Embryonic facial prominence (tissue), 1 donor: ENCODE measurements at regions not wholly inside any gene's neighbourhood (a gene's known extent, or its start where the extent isn't known, plus 50 kb on each side); places are given as distances from the start of the nearest gene placed in this dataset.

Experiments
- DNase-seq: peaks from one replicate; pipeline ENCODE4 v3.0.0-alpha.2; 2016; ENCODE audit errors: extremely low spot score

GRCh38 chr3:68306571-68306970 is 625.8 kb downstream of the TAFA4 start:
- DNase-seq: no peak

- no peak for DNase-seq
Measured at GRCh38 chr3:68295457-68295856, 636.9 kb downstream of the TAFA4 start.

- DNase-seq: no peak
Measured at GRCh38 chr3:68290333-68290732, 635.9 kb upstream of the SUCLG2 start.

GRCh38 chr3:68288085-68288484 is 633.7 kb upstream of the SUCLG2 start:
- DNase-seq: no peak

DNA sequence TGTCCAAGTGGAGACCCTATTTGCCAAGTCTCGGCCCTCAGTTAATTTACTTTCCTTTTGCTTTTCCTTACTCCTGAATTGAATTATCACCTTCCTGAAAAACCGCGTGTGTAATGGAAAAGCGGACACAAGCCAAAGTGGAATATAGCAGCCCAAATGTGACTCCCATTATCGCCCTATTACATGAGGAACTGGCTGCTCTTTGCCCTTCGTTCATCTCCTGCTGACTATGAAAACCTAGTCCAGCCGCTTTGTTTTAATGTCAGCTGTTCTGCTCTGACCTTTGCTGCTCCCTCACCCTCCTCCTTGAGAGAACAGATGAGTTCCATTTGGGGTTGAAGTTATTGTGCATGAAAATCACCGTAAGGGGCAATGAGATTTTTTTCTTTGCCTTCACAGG is 632.7 kb upstream of the SUCLG2 start:
- DNase-seq: no peak

GRCh38 chr3:68274286-68274685 is 619.9 kb upstream of the SUCLG2 start:
- DNase-seq: no peak

DNA sequence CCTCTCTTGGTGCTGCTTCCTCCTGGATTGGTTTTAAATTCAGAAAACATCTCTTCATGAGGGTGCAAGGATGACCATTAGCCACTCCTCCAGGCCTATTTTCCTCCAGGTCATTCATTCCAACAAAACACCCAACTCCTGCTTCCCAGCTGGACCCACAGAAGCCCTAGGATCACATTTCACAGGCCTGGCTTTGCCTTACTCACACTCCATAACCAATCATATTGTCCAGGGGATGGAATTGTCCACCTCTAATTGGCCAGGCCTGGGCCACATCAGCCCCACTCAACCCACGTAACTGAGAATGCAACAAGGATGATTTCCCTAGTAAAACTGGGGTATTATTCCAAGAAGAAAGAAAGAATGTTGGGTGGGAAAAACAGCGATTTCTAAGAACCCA is 616.7 kb upstream of the SUCLG2 start:
- DNase-seq: no peak

DNA sequence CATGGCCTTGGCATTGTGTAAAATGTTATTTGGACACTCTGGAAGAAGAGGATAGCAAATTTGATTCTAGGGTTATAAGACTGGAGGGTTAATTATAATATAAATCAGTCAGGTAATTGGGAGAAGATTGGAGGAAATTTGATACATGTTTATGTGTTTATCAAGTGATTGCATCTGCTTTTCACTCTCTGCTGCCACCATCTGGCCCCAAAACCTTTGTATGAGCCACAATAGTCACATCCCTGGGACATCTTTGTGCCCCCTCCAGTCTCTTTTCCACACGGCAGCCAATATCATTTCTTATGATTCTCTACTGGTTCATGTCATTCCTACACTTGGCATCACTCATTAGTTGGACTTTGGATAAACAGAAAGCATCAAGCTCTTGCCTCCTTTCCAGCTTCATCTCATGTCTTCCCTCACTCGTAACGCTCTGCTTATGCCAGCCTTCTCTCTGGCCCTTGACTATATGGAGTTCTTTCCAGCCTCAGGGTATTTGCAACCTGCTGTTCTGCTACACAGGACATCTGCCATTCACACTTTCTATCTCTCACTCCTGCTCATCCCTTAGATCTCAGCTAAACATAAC is 602.3 kb upstream of the SUCLG2 start:
- DNase-seq: no peak

DNA sequence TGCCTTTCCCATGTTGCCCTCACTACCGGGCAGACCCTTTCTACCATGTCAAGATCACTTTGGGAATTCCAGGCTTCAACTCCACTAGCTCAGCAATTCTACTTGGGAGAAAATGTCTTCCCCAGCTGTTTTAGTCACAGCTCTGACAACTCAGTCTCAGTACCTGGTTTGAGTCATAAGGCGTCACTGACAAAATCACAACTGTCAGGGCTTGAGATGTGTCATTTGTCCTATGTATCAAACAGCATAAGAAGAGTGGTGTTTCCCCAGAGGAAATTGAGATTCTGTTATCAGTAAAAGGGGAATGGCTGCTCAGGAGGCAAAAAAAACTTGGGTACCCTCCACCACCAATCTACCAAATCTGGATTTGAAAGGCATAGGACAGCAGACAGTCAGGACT is 594.9 kb upstream of the SUCLG2 start:
- DNase-seq: no peak

DNA sequence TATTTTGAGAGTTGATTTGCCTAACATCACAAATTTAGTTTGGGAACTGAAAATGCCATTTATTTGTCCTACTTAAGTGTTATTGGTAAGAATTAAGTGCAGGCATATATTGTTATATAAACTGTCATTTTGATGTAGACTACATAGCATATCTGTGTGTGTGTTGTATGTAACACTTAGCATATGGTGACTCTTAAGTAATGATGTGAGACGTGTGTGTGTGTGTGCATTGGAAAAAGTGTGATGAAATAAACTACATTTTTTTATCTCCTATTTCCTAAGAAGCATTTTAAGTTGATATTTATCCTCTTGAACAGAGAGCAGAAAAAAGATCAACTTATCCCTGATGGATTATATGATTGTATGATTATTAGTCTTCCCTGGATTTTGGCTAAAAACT is 588.2 kb upstream of the SUCLG2 start:
- no peak for DNase-seq

- DNase-seq: no peak
Measured at GRCh38 chr3:68239542-68239941, 585.1 kb upstream of the SUCLG2 start.

- no peak for DNase-seq
Measured at GRCh38 chr3:68234076-68234780, 579.8 kb upstream of the SUCLG2 start.

DNA sequence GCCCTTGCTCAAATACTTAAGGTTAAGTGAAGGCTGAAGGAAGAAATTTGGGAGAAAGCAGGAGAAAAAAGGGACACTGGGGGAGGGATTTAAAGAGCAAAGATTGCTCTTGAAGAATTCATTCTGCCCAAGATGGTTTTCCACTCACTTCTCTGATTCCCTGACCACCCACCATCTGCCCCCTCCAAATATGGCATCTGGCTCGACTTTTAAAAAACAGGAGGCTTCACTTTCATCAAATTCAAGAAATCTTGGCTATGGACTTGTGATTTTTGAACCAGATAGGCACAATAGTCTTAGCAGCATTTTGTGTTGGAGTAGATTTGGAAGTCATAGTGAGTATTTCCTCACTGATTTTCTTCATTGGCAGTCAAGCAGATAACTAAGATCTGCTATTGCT is 574.4 kb upstream of the SUCLG2 start:
- DNase-seq: no peak

GRCh38 chr3:68220832-68221231 is 566.4 kb upstream of the SUCLG2 start:
- DNase-seq: no peak

- no peak for DNase-seq
Measured at GRCh38 chr3:68211637-68212036, 557.2 kb upstream of the SUCLG2 start.

GRCh38 chr3:68210635-68211034 is 556.2 kb upstream of the SUCLG2 start:
- DNase-seq: no peak

GRCh38 chr3:68207327-68207726 is 552.9 kb upstream of the SUCLG2 start:
- DNase-seq: no peak

DNA sequence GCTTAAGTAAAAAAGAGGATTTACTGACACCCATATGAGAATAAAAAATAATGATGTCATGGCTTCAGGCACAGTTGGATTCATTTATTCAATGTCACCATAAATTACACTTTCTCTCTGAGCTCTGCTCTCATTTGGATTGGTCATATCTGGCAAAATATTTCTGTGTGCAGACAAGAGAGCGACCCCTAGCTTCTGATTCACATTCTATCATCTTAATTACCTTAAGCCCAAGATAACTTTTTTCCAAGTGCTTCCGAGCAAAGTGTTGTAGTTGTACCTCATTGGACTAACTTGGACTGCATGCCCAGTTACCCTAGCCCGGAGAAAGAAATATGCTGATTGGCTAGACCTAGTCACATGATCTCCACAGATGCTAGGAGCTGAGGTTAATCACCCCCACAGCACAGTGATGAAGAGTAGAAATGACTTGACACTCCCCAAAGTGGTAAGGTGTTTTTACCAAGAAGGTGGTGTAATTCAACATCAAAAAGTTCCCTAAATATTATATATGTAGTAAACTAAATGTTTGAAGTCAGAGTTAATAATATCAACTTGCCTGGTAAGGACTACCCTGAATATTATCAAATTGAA is 552.2 kb upstream of the SUCLG2 start:
- no peak for DNase-seq

DNA sequence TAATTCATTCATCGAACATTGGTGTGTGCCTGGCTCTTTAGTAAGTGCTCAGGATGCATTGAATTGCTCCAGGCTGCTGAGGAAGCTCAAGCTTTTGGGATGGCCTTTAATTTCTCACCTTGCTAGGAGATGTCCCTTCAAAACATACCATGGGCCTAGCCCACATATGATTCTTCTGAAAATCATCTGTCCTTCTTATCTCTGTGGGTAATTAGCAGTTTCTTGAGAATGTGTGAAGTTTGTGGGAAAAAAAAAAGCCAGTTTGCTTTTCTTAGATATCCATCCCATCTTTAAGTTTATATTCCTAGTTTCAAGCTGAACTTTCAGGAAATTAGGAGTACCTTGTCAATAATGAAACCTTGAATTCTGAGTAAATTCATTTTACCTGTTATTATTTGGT is 532.3 kb upstream of the SUCLG2 start:
- no peak for DNase-seq

- DNase-seq: no peak
Measured at GRCh38 chr3:68176600-68176999, 522.2 kb upstream of the SUCLG2 start.

GRCh38 chr3:68173012-68173634 is 518.7 kb upstream of the SUCLG2 start:
- DNase-seq: no peak

DNA sequence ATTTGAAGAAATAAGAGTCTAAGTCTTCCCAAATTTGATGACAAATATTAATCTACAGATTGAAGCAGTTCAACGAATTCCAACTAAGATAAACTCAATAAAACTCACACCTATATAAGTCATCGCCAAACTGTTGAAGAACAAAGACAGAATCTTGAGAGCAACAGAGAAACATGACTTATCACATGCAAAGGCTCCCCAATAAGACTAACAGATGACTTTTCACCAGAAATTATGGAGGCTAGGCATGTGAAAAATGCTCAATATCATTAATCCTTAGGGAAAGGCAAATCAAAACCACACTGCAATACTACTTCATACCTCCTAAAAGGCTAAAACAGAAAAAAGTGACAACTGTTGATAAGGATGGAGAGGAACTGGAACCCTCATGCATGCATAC is 517.6 kb upstream of the SUCLG2 start:
- no peak for DNase-seq

DNA sequence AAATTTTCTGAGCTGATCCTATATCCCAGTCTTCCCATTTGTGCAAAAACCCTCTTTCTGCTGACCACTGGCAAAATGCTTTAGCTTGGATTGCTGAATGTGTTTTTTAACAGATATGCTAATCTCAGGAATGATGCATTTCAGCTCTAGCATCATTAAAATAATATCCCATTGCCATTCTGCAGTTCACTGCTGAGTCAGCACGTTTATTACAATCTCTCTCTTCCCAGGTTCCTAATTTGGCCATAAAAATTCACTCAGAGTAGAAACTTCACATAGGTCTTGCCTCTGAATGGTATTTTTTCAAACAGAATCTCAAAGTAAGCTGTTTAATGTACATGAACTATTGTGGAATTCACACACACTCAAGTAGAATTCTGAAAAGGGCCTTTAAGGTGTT is 509.6 kb upstream of the SUCLG2 start:
- DNase-seq: no peak
